Stimulated activated CD4-positive, alpha-beta T cell treated with anti-CD3 and anti-CD28 coated beads, TNF-alpha, amount 100 ng/mL, for 48 hours (primary cell): ENCODE measurements at regions not wholly inside any gene's neighbourhood (a gene's known extent, or its start where the extent isn't known, plus 50 kb on each side); places are given as distances from the start of the nearest gene placed in this dataset.

Source experiments
- DNase-seq, 3 donors: peaks; one replicate each; pipeline ENCODE4 v3.0.0-alpha.2; 2020; ENCODE audit warnings: low read depth in 3 of 3

GRCh38 chr2:81598453-81598852, 1293.9 kb upstream of the LRRTM1 start:
- no peak for DNase-seq

DNA sequence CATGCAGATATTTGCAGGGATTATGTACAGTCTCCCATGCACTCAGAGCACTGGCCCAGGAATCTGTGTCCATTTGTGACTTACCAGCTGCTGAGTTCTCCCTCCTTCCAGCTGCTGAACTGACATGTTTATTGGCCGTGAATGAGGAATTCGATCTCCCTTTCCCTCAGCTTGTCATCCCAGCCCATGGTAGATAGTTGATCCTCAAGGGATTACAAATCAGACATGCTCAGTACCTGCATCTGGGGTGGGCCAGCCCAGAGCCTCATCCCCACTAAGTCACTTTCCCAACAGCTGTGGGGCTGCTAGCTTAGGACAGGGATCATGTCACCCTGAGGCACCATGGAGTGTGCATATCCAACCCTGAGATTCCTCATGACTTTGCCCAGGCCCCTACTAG, 1284.9 kb upstream of the LRRTM1 start:
- no peak for DNase-seq

DNA sequence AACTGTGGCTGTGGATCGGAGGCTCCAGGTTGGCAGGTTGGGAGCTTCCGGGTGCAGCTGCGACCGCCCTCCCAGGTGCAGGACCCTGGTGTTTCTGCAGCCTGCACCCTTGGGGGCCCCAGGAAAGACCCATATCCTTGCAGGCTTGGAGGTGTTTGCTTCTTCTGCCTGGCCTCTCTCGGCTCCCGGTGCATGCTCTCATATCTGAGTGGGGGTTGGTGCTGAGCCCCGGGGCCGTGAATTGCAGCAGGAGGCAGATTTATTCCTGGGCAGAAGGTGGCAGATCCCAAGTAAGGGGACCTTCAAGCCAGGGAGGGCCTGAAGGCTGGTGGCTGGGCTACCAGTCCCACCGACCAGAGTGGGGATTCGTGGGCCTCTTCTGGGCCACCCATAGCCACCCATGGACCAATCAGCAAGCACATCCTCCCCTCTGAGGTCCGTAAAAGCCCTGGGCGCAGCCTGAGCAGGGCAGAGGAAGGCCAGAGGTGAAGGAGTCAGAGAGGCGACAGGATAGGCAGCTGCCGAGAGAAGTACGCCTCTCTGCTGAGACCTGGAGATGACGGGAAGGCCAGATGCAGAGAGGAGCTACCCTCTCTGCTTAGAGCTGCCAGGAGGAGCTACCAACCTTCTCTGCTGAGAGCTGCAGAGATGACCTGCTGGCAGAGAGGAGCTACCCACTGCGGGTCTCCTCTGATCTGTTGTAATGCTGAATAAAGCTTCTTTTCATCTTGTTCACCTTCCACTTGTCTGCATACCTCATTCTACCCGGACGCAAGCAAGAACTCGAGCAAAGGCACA, 1279.0 kb upstream of the LRRTM1 start:
- no peak for DNase-seq

- no peak for DNase-seq
Measured at GRCh38 chr2:81576713-81577112, 1272.2 kb upstream of the LRRTM1 start.

- DNase-seq: no peak
Measured at GRCh38 chr2:81551040-81551634, 1246.6 kb upstream of the LRRTM1 start.

- no peak for DNase-seq
Measured at GRCh38 chr2:81550277-81550676, 1245.7 kb upstream of the LRRTM1 start.

DNA sequence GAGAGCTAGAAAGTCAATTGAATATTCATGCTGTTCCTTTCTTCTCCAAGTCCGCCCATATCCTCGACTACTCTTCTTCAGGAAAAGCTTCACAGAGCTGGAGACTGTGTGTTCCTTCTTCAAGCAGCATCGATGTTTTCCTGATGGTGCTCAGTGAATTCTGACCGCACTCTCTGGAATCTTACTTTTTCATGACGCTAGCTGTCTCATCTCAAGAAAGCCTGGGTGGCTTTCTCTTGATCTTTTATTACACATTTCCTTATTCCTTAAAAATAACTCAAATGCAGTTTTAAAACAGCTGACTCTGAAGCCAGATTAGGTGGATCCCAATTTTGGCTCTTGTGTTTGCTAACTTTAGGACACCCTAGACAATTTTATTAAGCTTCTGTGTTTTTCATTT, 1245.1 kb upstream of the LRRTM1 start:
- DNase-seq: no peak

GRCh38 chr2:81545626-81546025, 1241.1 kb upstream of the LRRTM1 start:
- no peak for DNase-seq

DNA sequence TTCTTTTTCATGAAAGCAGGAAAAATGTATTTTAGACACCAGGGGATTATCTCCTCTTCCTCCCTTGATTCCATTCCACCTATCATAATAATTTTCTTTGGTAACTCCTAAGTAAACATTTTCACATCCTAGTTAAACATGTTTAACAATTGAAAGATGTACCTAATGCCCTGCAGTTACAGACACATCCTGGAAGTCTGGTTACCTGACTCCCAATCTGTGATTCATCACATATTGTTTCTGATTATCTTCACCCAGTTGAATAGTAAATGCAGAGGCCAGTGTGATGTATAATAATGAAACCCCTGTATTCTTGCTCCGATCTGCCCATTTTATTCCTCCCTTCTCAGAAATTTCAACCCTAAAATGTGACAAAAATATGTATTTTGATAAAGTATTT, 1237.6 kb upstream of the LRRTM1 start:
- DNase-seq: no peak

- DNase-seq: no peak
Measured at GRCh38 chr2:81529944-81530343, 1225.4 kb upstream of the LRRTM1 start.

DNA sequence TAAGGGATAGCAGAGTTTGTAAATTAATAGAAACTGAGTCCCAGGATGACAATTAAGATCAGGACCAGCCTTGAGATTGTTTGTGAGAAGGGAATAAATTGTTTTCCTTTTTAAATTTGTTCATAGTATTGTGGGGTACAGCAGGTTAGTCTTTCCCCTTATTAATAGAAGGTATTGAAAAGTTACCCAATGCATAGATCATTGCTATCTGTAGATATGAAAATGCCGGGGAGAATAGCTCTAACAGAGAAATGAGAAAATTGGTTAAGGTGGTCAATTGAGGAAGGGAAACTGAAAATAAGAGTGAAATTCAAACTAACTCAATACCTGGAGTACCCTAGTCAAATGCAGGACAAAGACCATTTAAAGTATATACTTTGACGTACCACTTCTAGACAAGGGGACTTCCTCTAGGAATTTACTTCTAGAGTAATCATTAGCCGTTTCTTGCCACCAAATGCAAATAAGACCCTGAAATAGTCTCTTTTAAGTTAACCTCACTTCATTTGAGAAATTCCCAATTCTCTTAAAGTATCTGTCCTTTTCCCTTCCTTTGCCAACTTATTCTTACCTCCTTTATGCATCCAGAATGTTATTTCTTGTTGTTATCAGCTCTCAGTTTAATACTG, 1224.4 kb upstream of the LRRTM1 start:
- DNase-seq: no peak

DNA sequence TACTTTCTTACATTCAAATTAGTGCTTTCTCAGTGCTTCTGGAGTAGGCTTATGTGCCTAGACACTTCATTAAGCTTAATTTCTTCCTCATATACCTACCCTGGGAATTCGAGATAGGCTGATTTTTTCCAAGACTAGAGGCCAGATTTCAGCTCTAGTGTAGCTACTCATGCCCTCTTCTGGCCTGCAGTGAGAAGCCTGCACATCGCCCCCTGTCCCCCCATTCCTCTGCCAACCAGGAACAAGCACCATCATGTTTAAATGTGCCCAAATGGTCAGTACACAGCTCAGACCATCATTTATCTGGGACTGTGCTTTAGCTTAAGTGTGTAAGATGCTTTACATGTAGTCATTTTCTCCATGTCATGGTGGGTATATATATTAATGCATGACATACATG, 1218.8 kb upstream of the LRRTM1 start:
- no peak for DNase-seq

- DNase-seq: no peak
Measured at GRCh38 chr2:81513328-81513727, 1208.8 kb upstream of the LRRTM1 start.

- no peak for DNase-seq
Measured at GRCh38 chr2:81505586-81505985, 1201.0 kb upstream of the LRRTM1 start.

- DNase-seq: no peak
Measured at GRCh38 chr2:81495556-81495955, 1191.0 kb upstream of the LRRTM1 start.

DNA sequence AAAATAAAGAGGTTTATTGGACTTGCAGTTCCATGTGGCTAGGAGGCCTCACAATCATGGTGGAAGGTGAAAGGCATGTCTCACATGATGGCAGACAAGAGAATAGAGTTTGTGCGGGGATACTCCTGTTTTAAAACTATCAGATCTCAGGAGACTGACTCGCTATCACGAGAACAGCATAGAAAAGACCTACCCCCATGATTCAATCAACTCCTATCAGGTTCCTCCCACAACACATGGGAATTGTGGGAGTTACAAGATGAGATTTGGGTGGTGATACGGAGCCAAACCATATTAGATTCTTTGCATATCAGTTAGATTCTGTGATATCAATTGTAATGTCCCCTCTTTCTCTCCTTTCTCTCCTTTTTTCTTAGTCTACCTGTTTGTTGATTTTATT, 1178.7 kb upstream of the LRRTM1 start:
- DNase-seq: no peak

- no peak for DNase-seq
Measured at GRCh38 chr2:81481994-81482368, 1177.4 kb upstream of the LRRTM1 start.

DNA sequence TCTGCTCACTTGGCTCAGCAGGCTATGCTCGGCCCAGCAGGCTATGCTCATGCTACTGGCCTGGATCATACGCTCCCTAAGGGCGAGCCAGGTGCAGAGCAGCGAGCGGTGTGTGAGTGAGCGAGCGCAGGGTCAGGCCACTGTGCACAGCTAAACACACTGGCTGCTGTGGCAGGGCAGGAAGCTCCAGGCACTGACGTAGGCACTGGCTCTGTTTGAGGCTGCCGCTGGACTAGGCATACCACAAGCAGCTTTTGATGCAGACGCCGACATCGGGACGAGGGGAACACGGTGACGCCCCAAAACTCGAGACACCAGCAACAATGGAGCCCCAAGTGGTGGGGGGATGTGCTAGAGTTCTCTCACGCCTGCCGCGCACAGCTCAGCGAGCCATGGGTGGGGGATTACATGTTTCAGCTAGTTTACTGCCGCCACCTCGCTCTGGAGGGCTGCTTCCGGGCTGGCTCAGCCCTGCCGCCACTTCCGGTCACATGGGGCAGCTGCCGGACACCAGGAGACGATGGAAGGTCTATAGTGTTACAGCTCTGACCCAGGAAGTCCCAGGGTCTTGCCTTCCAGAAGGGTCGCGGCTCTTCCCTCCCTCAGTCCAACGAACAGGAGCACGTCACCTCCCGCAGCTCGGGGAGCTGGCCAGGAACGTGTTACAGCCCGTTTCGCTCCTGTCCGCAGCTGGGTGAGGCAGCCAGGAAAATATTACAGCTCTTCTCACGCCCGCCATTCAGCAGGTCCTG, 1176.9 kb upstream of the LRRTM1 start:
- no peak for DNase-seq

GRCh38 chr2:81467096-81467495, 1162.5 kb upstream of the LRRTM1 start:
- no peak for DNase-seq

- DNase-seq: no peak
Measured at GRCh38 chr2:81462420-81462819, 1157.9 kb upstream of the LRRTM1 start.

GRCh38 chr2:81445176-81445575, 1140.6 kb upstream of the LRRTM1 start:
- DNase-seq: no peak

DNA sequence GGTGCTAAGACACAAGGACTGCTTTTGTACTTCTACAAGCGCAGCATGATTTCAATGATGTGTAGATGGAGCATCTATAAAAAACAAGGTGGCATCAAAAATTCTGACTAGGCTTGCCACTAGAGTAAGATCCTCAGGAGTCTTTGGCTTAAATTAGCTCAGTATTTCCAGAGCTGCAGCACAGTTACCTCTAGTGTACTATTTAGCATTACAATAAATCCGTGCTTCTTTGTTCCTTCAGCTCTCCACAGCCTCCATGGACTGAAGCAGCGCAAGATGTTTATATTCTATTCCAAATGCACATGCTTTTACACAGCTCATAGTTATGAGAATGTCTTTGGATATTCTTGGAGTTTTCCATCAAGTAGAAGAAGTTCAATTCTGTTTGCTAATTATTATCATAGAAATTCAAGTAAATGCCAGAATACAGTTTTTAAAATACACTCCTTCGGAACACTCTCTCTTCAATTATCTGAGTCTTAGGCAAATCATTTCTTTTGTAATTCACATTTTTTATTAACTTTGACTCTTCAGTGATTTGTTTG, 1133.0 kb upstream of the LRRTM1 start:
- no peak for DNase-seq
